HepG2 (cell line): ENCODE measurements at regions not wholly inside any gene's neighbourhood (a gene's known extent, or its start where the extent isn't known, plus 50 kb on each side); places are given as distances from the start of the nearest gene placed in this dataset.

ENCODE experiments used
- GABPA ChIP-seq, 2 experiments: IDR thresholded peaks; 2 replicates each; pipeline ENCODE4 v1.6.1; 2011 to 2016; ENCODE audit warnings: low read depth in 2 of 2, low read length in 1 of 2, missing biosample characterization in 1 of 2, missing genetic modification characterization in 1 of 2
- ZNF709 ChIP-seq: sonication (generic); formaldehyde crosslinking; IDR thresholded peaks from 2 replicates; pipeline ENCODE4 v1.5.0; 2020; ENCODE audit warnings: mild to moderate bottlenecking, missing genetic modification reagents
- ZSCAN20 ChIP-seq: sonication (generic); formaldehyde crosslinking; IDR thresholded peaks from 2 replicates; pipeline ENCODE4 v1.4.0; 2020; ENCODE audit warnings: missing genetic modification reagents, mild to moderate bottlenecking, borderline replicate concordance
- TF ChIP-seq, protein P1 (sequence below): sonication (generic); formaldehyde crosslinking; conservative IDR thresholded peaks from 2 replicates; pipeline ENCODE4 v1.5.0; 2020; ENCODE audit warnings: missing genetic modification reagents

DNA sequence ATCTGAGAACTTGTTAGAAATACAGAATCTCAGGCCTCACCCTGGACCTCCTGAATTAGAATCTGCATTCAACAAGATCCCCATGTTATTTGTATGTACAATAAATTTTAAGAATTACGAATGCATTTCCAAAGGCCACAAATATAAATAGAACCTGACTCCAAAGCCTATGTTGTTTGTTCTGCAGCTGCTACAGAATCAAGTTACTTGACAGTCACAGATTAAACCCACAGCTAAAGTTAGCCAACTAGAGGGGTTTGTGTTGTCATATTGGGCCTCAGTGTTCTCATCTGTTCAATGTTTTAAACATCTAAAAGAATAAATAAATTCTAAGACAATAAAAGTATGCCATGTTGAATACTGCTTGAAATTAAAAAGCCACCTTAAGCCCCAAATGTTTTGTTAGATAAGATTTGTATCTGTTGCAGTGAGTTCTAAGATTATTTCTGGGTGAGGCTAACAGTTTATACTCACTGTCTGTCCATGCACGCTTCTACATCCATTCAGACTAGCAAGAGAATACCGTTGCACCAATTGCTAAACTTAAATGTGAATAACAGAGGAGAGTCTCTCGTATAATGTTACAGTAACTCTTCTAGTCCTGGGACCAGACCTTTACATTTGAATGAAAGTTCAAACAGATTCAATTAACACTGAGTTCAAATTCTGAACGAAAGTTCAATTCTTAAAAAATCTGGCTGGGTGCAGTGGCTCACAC is 200.4 kb downstream of the MEMO1 start:
- TF ChIP-seq GABPA (IDR thresholded peaks at IDR 0.05; ENCODE audit: low read depth, low read length), result no peak
- no peak for TF ChIP-seq GABPA (CRISPR knock-in tag; IDR thresholded peaks at IDR 0.05; ENCODE audit: low read depth)
- TF ChIP-seq, protein P1, sequence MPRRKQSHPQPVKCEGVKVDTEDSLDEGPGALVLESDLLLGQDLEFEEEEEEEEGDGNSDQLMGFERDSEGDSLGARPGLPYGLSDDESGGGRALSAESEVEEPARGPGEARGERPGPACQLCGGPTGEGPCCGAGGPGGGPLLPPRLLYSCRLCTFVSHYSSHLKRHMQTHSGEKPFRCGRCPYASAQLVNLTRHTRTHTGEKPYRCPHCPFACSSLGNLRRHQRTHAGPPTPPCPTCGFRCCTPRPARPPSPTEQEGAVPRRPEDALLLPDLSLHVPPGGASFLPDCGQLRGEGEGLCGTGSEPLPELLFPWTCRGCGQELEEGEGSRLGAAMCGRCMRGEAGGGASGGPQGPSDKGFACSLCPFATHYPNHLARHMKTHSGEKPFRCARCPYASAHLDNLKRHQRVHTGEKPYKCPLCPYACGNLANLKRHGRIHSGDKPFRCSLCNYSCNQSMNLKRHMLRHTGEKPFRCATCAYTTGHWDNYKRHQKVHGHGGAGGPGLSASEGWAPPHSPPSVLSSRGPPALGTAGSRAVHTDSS, result no peak
- no peak for TF ChIP-seq ZNF709
- no peak for TF ChIP-seq ZSCAN20 (CRISPR knock-in tag)
